ENCODE measurements at regions not wholly inside any gene's neighbourhood (a gene's known extent, or its start where the extent isn't known, plus 50 kb on each side); places are given as distances from the start of the nearest gene placed in this dataset.

DNA sequence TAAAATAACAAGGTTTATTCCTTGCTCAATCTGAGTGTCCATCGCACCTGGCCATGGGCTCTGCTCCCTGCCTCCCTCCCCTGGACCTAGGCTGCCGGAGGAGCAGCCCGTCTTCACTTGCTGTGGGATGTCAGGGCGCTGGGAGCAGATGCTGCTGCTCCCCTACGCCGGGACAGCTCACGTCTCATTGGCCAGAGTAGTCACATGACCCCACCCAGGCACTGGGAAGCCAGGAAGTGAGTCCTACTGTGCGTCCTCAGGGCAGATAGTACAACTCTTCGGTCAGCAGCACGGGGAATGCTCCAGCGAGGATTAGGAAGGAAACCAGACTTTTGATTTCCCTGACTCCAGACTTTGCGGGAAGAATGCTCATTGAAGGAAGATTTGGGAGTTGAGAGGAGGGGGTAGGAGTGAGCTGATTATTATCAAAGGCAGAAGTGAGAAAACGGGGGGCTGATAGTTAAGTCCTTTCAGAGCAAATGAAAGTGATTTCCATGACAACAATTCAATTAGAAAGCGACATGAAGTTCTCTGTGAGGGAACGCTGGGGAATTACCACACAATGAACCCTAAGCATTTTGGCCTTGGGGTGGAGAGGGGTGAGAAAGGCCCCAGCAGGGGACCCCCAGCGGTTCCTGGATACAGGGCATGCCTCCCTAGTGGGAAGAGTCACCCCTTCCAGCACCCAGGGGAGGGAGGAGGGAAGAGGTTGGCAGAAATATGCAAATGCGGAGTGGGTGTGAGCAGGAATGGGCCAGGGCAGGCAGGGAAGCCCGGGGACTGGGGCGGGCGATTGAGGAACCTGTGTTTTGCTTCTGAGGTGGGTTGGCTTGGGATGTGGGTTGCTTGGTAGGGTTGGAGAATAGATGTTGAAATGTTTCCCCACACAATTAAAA is 215.5 kb downstream of the AACS start:
- Histone ChIP-seq H3K27me3 (ENCODE audit: control insufficient read depth in 2 of 2, insufficient read depth in 2 of 2, low read length in 2 of 2) (no peaks in the 10 kb centered on the region), H4K20me1 (replicated peaks; ENCODE audit: control insufficient read depth, extremely low read depth, insufficient read depth, low read length) (no peaks in the 10 kb centered on the region), H3K9me3 (replicated peaks; ENCODE audit: control insufficient read depth, insufficient read depth, low read length) (no peaks in the 10 kb centered on the region), H3K4me1 (ENCODE audit: control insufficient read depth, extremely low read depth, insufficient read depth, low read length) (no peaks in the 10 kb centered on the region), H3K4me3 (replicated peaks in 1 of 3; ENCODE audit: insufficient read depth in 1 of 3, low read depth in 1 of 3, low read length in 3 of 3) (no peak overlapping the region), H3K9ac (replicated peaks; ENCODE audit: extremely low read depth, insufficient read depth, low read length) (no peak overlapping the region), H3K4me2 (ENCODE audit: insufficient read depth, low read length) (no peak overlapping the region), H3K36me3 (ENCODE audit: control insufficient read depth in 2 of 2, extremely low read depth in 1 of 2, insufficient read depth in 2 of 2, low read length in 2 of 2) (no peaks in the 10 kb centered on the region), H3K27ac (ENCODE audit: insufficient read depth, low read depth, low read length) (no peak overlapping the region), H3K9me1 (replicated peaks; ENCODE audit: control insufficient read depth, extremely low read depth, insufficient read depth, low read length) (no peaks in the 10 kb centered on the region), H3K79me2 (ENCODE audit: control insufficient read depth, insufficient read depth, low read length) (no peaks in the 10 kb centered on the region), H2AFZ (ENCODE audit: low read depth, low read length) (no peak overlapping the region)
- TF ChIP-seq FOS (IDR thresholded peaks at IDR 0.05; ENCODE audit: borderline replicate concordance, insufficient read depth, low read length) (no peak), CTCF (IDR thresholded peaks at IDR 0.05; ENCODE audit: extremely low read depth in 1 of 2, insufficient read depth in 1 of 2, low read depth in 1 of 2, low read length in 2 of 2) (no peak), EZH2 (IDR thresholded peaks at IDR 0.05; ENCODE audit: borderline replicate concordance, low read depth, low read length, severe bottlenecking) (no peak), MYC (IDR thresholded peaks at IDR 0.05; ENCODE audit: low read depth, low read length) (no peak), GATA2 (IDR thresholded peaks at IDR 0.05; ENCODE audit: insufficient read depth, insufficient read length, low read depth, low read length) (no peak), JUN (IDR thresholded peaks at IDR 0.05; ENCODE audit: borderline replicate concordance, insufficient read depth, insufficient read length, low read depth) (no peak), POLR2AphosphoS5 (IDR thresholded peaks at IDR 0.05; ENCODE audit: insufficient read depth, low read depth, low read length) (no peak), POLR2A (IDR thresholded peaks at IDR 0.05; ENCODE audit: low read depth, low read length) (no peak)
- TF ChIP-seq, protein P1, sequence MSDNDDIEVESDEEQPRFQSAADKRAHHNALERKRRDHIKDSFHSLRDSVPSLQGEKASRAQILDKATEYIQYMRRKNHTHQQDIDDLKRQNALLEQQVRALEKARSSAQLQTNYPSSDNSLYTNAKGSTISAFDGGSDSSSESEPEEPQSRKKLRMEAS (IDR thresholded peaks at IDR 0.05; ENCODE audit: insufficient read depth, insufficient read length) = no peak
- FAIRE-seq = no peak
- intact Hi-C loops (cut with micrococcal nuclease) (no loop called here), dilution Hi-C loops (cut with MboI; ENCODE audit: extremely low pct_ligation_motif_present, low sequenced_read_pairs) (no loop called here)
- no TSS peak for BruUV-seq (replicated peaks)
- no peak for DNase-seq (ENCODE audit: low read depth, low spot score)
- POLR2A ChIA-PET = no interaction called here
- CTCF ChIA-PET = no interaction called here

Measured in endothelial cell of umbilical vein (primary cell).